IPS-20b (cell line): ENCODE measurements at regions not wholly inside any gene's neighbourhood (a gene's known extent, or its start where the extent isn't known, plus 50 kb on each side); places are given as distances from the start of the nearest gene placed in this dataset.
"Not testable (repeated sequence)": the region's sequence is repeated elsewhere in the genome, so short reads cannot be mapped to it uniquely, and the experiment has no call there.

Experiments used
- H3K27ac ChIP-seq: one replicate; pipeline ENCODE4 v1.5.1; 2013; ENCODE audit warnings: low read length
- H3K27me3 ChIP-seq: 2 replicates; pipeline ENCODE4 v1.6.1; 2013; ENCODE audit warnings: mild to moderate bottlenecking, low read length, inconsistent platforms; ENCODE audit not compliant: insufficient read depth
- H3K36me3 ChIP-seq: 2 replicates; pipeline ENCODE4 v1.6.1; 2013; ENCODE audit warnings: low read depth, mild to moderate bottlenecking, inconsistent platforms, low read length, moderate library complexity; ENCODE audit not compliant: insufficient read depth
- H3K4me1 ChIP-seq: 2 replicates; pipeline ENCODE4 v1.6.1; 2013; ENCODE audit warnings: mild to moderate bottlenecking, control low read depth, inconsistent platforms, low read length, moderate library complexity; ENCODE audit not compliant: insufficient read depth
- H3K4me3 ChIP-seq: 2 replicates; pipeline ENCODE4 v1.5.1; 2013; ENCODE audit warnings: mild to moderate bottlenecking, low read length, inconsistent platforms
- H3K9ac ChIP-seq: 2 replicates; pipeline ENCODE4 v1.6.1; 2013; ENCODE audit warnings: low read depth, mild to moderate bottlenecking, inconsistent platforms, low read length, moderate library complexity
- H3K9me3 ChIP-seq: 2 replicates; pipeline ENCODE4 v1.6.1; 2013; ENCODE audit warnings: mild to moderate bottlenecking, low read depth, low read length, inconsistent platforms; ENCODE audit not compliant: insufficient read depth

- Histone ChIP-seq H3K4me1 (no peaks in the 10 kb centered on the region), H3K27ac (no peak overlapping the region), H3K4me3 (no peak overlapping the region), H3K27me3 (no peaks in the 10 kb centered on the region), H3K36me3 (no peaks in the 10 kb centered on the region), H3K9me3 (no peaks in the 10 kb centered on the region), H3K9ac (no peak overlapping the region)
These were observed 588.8 kb upstream of the BCHE start for GRCh38 chr3:166425900-166426611.

DNA sequence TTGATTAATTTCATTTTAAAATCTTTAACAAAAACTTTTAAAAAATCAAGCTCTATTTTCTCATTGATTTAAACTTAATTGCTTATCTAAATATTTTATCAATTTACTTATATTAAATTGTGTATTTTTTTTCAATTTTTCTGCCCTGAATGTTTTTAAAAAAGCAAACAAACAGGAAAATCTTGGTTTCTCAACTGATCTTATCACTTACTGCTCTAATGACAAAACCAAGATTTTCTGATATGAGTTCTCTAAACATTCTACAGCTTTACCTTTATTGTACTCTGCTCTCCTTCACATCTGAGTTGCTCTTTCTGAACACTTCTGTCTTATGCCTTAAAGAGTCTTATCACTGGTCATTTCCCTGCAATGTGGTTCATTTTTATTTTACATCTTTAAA lies 587.8 kb upstream of the BCHE start:
- Histone ChIP-seq H3K9ac (no peak overlapping the region), H3K27me3 (no peaks in the 10 kb centered on the region), H3K9me3 (no peaks in the 10 kb centered on the region), H3K27ac (no peak overlapping the region), H3K36me3 (no peaks in the 10 kb centered on the region), H3K4me3 (no peak overlapping the region), H3K4me1 (no peaks in the 10 kb centered on the region)

GRCh38 chr3:166423824-166424513 lies 586.7 kb upstream of the BCHE start:
- H3K4me3 ChIP-seq = not testable (repeated sequence)

DNA sequence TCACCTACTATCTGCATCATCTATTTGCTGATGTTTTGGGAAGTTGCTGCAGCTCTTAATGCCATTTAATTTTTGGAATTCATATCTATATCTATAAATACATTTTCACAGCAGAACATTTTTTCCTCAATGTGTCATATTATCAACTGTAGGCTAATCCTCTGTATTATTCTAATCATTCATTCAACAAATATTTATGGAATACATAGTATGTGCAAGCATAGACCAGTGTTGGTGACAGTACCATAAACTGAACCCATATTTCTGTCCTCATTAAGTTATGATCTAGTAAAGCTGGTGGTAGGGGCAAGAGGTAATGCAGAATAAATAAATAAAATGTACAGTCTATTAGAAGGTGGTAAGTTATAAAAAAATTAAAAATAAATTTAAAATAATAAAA lies 585.3 kb upstream of the BCHE start:
- Histone ChIP-seq H3K4me1 (no peaks in the 10 kb centered on the region), H3K36me3 (no peaks in the 10 kb centered on the region), H3K9ac (no peak overlapping the region), H3K4me3 (no peak overlapping the region), H3K27me3 (no peaks in the 10 kb centered on the region), H3K9me3 (no peaks in the 10 kb centered on the region), H3K27ac (no peak overlapping the region)

More at GRCh38 chr3:166423824-166424513, 586.7 kb upstream of the BCHE start:
- H3K9ac ChIP-seq, H3K36me3 ChIP-seq, H3K4me1 ChIP-seq, H3K9me3 ChIP-seq, H3K27ac ChIP-seq, H3K27me3 ChIP-seq: not testable (repeated sequence)

GRCh38 chr3:166420071-166420470 lies 582.8 kb upstream of the BCHE start:
- no peaks in the 10 kb centered on the region for H3K4me1 ChIP-seq
- no peaks in the 10 kb centered on the region for H3K36me3 ChIP-seq
- no peaks in the 10 kb centered on the region for H3K27me3 ChIP-seq
- H3K27ac ChIP-seq = no peak overlapping the region
- H3K9me3 ChIP-seq = no peaks in the 10 kb centered on the region
- no peak overlapping the region for H3K9ac ChIP-seq
- H3K4me3 ChIP-seq = no peak overlapping the region

DNA sequence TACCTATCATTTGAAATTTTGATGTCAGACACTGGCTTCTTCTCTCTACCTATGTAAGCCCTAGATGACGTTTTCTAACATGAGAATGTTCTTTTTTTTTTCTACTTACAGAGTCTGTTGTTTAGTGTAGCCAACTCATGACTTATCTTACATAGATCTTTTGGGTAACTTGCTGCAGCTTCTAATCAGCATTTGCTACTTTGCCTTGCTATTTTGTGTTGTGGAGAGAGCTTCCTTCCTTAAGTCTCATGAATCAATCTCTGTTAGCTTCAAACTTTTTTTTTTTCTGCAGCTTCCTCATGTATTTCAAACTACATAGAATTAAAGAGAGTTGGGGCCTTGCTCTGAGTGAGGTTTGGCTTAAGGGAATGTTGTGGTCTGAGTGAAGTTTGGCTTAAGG lies 568.7 kb upstream of the BCHE start:
- H3K4me3 ChIP-seq = no peak overlapping the region
- no peaks in the 10 kb centered on the region for H3K27me3 ChIP-seq
- no peaks in the 10 kb centered on the region for H3K36me3 ChIP-seq
- H3K9me3 ChIP-seq = no peaks in the 10 kb centered on the region
- no peaks in the 10 kb centered on the region for H3K4me1 ChIP-seq
- no peak overlapping the region for H3K27ac ChIP-seq
- no peak overlapping the region for H3K9ac ChIP-seq

DNA sequence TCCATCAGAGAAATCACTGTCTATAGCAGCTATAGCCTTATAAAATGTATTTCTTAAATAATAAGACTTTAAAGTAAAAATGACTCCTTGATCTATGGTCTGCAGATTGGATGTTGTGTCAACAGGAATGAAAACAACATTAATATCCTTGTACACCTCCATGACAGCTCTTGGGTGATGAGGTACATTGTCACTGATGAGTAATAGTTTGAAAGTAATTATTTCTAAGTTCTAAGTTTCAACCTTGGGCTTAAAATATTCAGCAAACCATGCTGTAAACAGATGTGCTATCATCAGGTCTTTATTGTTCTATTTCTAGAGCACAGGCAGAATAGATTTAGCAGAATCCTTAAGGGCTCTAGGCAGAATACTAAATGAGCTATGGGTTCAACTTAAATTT lies 568.2 kb upstream of the BCHE start:
- no peak overlapping the region for H3K9ac ChIP-seq
- H3K36me3 ChIP-seq = no peaks in the 10 kb centered on the region
- no peaks in the 10 kb centered on the region for H3K4me1 ChIP-seq
- no peak overlapping the region for H3K4me3 ChIP-seq
- H3K9me3 ChIP-seq = no peaks in the 10 kb centered on the region
- H3K27ac ChIP-seq = no peak overlapping the region
- H3K27me3 ChIP-seq = no peaks in the 10 kb centered on the region

DNA sequence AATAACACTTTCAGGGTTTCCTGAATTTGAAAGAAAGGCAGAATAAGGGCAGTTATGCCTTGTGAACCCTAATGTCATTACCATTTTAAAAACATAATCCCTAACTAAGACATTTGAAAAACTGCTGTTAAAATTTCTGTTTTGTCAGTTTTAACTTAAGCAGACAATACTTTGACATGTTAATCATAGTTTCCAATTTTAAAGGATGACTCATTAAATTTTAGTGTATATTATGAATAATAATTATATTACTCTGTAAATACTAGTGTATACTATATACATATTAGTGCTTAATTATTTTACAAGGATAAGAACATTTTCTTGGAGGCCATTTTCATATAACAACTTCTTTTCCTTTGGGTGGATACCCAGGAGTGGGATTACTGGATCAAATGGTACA lies 553.1 kb upstream of the BCHE start:
- Histone ChIP-seq H3K9ac (no peak overlapping the region), H3K4me1 (no peaks in the 10 kb centered on the region), H3K27me3 (no peaks in the 10 kb centered on the region), H3K9me3 (peaks cover 9% of the 10 kb centered on the region; the same call in 1 of the 2 replicates), H3K27ac (no peak overlapping the region), H3K36me3 (no peaks in the 10 kb centered on the region), H3K4me3 (no peak overlapping the region)

- Histone ChIP-seq H3K9ac (no peak overlapping the region), H3K4me3 (no peak overlapping the region), H3K4me1 (no peaks in the 10 kb centered on the region), H3K36me3 (no peaks in the 10 kb centered on the region), H3K9me3 (no peaks in the 10 kb centered on the region), H3K27ac (no peak overlapping the region), H3K27me3 (no peaks in the 10 kb centered on the region)
These were observed 551.1 kb upstream of the BCHE start for GRCh38 chr3:166388321-166388720.

DNA sequence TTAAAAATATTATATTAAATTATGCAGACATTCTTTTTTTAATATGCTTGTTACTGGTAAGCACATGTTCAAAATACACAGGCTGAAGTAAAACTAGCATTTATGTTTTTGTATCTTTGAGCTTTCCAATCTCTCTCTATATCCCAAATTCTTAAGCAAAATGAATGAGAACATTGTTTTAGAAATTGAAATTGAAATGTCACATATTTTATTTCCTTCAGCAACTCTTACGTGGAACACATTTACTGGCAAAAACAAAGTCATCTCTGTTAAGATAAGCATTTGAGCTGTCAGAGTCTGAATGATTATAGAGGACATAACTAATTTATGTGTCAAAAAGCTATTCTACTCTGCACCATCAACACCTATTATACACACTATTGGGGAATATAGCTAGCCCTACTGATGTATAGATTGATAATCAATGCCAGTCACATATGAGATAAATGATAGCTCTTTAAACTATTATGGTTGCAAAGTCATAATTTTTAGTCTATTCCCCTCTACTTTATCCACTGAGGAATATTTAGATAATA lies 535.4 kb upstream of the BCHE start:
- Histone ChIP-seq H3K9ac (no peak overlapping the region), H3K9me3 (no peaks in the 10 kb centered on the region), H3K27me3 (no peaks in the 10 kb centered on the region), H3K4me1 (no peaks in the 10 kb centered on the region), H3K36me3 (no peaks in the 10 kb centered on the region), H3K4me3 (no peak overlapping the region), H3K27ac (no peak overlapping the region)

DNA sequence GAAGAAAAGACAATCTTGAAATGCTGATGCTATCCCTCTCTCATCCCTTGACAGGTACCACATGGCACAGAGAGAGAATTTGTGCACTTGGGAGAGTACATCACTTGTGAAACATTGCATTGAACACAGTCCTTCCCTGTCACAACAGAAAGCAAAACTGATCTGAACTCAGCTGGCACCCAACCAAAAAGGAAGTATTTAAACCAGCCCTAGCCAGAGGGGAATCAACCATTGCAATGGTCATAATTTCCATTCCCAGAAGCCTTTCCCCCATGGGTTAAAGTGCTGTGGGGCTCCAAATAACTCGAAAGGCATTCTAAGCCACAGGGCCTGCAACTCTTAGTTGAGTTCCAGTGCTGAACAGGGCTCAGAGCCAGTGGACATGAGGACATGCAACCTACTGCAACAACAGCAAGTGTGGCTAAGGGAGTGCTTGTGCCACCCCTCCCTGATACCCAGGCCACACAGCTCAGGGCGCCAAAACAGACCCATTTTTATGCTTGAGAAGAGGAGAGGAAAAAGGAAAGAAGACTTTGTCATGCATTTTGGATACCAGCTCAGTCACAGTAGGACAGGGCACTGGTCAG lies 530.8 kb upstream of the BCHE start:
- H3K4me1 ChIP-seq = no peaks in the 10 kb centered on the region
- H3K27ac ChIP-seq = no peak overlapping the region

GRCh38 chr3:166362698-166363097 lies 525.5 kb upstream of the BCHE start:
- Histone ChIP-seq H3K9ac (no peak overlapping the region), H3K4me3 (no peak overlapping the region), H3K9me3 (no peaks in the 10 kb centered on the region), H3K4me1 (no peaks in the 10 kb centered on the region), H3K27ac (no peak overlapping the region), H3K27me3 (no peaks in the 10 kb centered on the region), H3K36me3 (no peaks in the 10 kb centered on the region)

More for the DNA sequence above, 530.8 kb upstream of the BCHE start:
- Histone ChIP-seq H3K9ac (no peak overlapping the region), H3K9me3 (no peaks in the 10 kb centered on the region), H3K36me3 (no peaks in the 10 kb centered on the region), H3K27me3 (no peaks in the 10 kb centered on the region), H3K4me3 (no peak overlapping the region)
